GM13976 (cell line): ENCODE measurements at regions not wholly inside any gene's neighbourhood (a gene's known extent, or its start where the extent isn't known, plus 50 kb on each side); places are given as distances from the start of the nearest gene placed in this dataset.

ENCODE experiments used
- DNase-seq: peaks from one replicate; pipeline ENCODE4 v3.0.0; 2012; ENCODE audit warnings: low spot score
- in situ Hi-C: fragments of 300-500 bp; cut with MboI; formaldehyde crosslinking; loops from one replicate; pipeline ENCODE4 v1.12.0; 2022; ENCODE audit warnings: low sequenced_read_pairs, mixed read lengths, inconsistent platforms; ENCODE audit not compliant: unreplicated experiment
- TF ChIP-seq, protein P1 (sequence below): IDR thresholded peaks from 2 replicates; pipeline ENCODE4 v1.5.1; 2012; ENCODE audit warnings: borderline replicate concordance, mild to moderate bottlenecking; ENCODE audit not compliant: insufficient read depth; ENCODE audit errors: extremely low read depth, missing control alignments, control extremely low read depth

DNA sequence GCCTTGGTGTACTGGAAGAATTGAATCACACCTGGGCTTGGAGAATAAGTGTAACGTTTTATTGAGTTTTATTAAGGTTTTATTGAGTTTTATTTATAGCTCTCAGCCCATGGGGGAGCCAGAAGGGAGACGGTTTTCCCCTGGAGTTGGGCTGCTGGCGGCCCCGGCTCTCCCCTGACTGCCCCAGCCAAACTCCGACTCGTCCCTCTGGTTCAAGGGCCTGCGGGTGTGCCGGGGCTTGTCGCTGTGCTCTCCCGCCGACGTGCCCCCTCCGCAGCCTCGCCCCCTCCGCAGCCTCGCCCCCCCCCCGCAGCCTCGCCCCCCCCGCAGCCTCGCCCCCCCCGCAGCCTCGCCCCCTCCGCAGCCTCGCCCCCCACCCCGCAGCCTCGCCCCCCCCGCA is 326.1 kb upstream of the RTL1 start:
- no peak for DNase-seq
- TF ChIP-seq, protein P1, sequence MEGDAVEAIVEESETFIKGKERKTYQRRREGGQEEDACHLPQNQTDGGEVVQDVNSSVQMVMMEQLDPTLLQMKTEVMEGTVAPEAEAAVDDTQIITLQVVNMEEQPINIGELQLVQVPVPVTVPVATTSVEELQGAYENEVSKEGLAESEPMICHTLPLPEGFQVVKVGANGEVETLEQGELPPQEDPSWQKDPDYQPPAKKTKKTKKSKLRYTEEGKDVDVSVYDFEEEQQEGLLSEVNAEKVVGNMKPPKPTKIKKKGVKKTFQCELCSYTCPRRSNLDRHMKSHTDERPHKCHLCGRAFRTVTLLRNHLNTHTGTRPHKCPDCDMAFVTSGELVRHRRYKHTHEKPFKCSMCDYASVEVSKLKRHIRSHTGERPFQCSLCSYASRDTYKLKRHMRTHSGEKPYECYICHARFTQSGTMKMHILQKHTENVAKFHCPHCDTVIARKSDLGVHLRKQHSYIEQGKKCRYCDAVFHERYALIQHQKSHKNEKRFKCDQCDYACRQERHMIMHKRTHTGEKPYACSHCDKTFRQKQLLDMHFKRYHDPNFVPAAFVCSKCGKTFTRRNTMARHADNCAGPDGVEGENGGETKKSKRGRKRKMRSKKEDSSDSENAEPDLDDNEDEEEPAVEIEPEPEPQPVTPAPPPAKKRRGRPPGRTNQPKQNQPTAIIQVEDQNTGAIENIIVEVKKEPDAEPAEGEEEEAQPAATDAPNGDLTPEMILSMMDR = no peak
- in situ Hi-C loops = no loop called here

DNA sequence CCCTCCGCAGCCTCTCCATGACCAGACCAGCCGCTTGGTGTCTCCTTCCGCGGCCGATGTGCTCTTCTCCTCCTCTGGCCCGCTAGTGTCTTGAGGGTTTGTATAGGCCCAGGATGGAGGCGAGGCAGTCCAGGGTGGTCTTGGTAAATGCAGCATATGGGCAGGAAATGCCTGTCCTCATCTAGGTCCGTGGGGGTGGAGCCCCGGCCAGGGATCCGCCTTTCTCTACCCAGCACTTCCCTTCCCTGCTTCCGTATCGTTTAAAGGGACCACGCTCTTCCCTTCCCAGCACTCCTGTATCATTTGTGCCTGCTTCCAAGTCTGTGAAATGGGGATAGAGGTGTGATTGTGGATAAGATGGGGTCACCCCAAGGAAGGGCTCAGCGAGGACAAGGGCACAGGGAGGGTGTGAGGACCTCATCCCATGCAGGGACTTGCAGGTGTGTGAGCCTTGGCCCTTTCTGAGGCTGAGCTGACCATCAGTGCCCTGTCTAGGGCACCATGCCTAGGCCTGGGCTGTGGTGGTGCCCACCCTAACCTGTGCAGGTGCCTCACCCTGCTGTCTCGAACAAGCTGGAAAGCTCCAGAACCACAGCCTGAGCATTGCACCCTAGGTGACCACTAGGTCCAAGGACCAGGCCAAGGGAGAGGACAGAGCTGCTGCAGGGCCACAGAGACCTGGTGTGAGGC is 326.8 kb upstream of the RTL1 start:
- DNase-seq = no peak
- TF ChIP-seq, protein P1 = no peak
- in situ Hi-C loops = no loop called here

DNA sequence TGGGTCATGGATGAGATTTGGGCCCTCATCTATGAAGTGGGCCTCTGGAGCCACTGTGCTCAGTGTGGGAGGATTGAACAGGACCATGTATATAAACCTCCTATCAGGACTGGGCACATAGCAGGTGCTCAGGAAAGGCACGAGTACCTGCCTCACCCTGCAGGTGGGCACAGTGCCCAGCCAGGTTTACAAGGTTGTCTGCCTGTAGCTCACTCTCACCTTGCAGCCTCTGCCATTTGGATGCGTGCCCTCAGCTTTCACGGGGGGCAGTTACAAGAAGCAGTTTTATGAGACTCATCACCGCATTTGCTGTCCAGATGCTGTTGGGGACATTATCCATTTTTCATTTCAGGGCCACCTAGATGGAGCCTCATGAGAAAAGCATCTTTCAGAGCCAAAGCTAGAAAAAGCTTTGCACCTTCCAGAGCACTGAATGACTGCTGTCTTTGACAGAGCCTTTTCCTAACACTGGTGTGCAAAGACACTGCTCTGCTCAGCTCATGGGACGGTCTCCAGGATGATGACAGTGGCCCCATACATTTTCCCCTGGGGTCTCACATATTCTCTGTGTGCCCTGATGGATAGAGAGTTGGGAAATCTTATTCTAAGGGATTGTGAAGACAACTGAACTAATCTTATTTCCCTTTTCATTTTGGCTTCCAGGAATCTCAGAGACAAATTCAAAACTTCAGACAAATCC is 327.5 kb upstream of the RTL1 start:
- TF ChIP-seq, protein P1 = no peak
- DNase-seq = no peak
- in situ Hi-C loops = no loop called here

DNA sequence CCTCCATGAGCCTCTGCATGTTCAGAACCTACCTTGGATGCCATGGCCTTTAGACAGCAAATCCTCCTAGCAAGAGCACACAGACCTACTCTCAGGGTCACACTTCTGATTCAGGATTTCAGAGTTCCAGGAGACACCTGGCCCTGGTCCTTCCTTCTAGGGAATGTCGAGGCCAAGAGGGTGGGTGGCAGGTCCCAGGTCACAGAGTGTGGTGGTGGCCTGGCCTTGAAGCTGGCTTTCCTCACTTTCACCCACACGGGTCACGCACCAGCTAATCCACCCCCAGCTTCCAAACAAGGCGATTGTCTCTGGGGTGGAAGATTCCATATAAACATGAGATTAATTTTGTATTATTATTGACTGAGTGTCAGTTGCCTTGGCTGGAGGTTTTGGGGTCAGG is 328.3 kb upstream of the RTL1 start:
- in situ Hi-C loops = no loop called here
- no peak for DNase-seq
- TF ChIP-seq, protein P1 = no peak

DNA sequence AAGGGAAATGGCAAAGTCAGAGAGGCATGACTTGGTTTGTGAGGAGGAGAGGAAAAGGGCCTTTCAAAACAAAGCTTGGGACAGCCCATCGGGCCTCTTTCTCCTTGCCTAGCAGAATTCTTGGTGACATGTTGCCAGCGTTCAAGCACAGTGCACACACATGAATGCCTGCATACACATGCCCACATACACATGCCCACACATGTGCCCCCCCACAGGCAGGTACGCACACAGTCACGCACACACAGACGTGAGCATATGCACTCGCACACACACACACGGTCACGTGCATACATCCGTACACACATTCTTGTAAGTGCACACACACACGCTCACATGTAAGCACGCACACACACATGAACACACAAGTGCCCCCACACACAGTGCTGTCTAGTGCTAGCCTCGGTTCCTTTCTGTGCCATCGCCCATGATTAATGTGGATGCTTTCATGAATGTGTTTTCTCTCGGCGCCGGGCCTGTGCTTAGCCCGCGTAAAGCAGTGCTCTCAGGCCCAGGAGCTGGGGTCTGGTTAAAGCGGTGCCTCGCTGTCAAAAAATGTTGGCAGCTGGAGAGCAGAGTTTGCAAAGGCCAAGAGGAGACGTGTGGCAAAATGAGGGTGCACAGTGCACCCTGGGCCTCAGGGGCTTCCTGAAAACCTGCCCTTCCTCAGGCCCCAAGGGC is 328.8 kb upstream of the DIO3 start:
- in situ Hi-C loops = no loop called here
- TF ChIP-seq, protein P1 = no peak
- no peak for DNase-seq

DNA sequence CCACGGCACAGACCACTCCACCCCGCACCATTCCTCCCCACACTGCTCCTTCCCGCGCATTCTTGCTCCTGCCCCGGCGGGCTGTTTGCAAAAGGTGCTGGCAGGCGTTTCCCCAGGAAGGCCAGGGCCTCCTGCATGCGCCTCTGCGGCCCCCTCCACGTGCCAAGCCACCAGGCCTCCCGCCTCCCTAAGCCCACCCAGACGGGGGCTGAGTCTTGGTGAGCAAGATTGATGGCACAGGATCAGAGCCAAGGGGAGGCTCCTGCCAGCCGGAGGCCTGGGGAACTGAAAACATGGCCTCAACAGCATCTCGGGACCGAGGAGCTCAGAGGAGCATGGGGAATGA is 328.3 kb upstream of the DIO3 start:
- DNase-seq = no peak
- in situ Hi-C loops = no loop called here
- TF ChIP-seq, protein P1 = no peak
